ENCODE measurements at regions not wholly inside any gene's neighbourhood (a gene's known extent, or its start where the extent isn't known, plus 50 kb on each side); places are given as distances from the start of the nearest gene placed in this dataset.
"Not testable (repeated sequence)": the region's sequence is repeated elsewhere in the genome, so short reads cannot be mapped to it uniquely, and the experiment has no call there.

- no peak for DNase-seq (ENCODE audit: low read depth, low spot score)
- H3K4me3 ChIP-seq (ENCODE audit: low read depth, low read length) = no peak overlapping the region
- H3K9me3 ChIP-seq (ENCODE audit: control insufficient read depth, insufficient read depth, low read length) = no peaks in the 10 kb centered on the region
- no peaks in the 10 kb centered on the region for H3K27me3 ChIP-seq (ENCODE audit: control insufficient read depth, insufficient read depth, low read length)
- ChIA-PET POLR2A (no interaction called here), CTCF (no interaction called here)
- no peak for TF ChIP-seq CTCF (IDR thresholded peaks at IDR 0.05; ENCODE audit: low read depth, low read length)
- no peak overlapping the region for H3K27ac ChIP-seq (ENCODE audit: low read depth, low read length)
These were observed 311.5 kb downstream of the RAD51AP2 start for GRCh38 chr2:17206771-17207170.

GRCh38 chr2:17204214-17204613 lies 314.0 kb downstream of the RAD51AP2 start:
- CTCF ChIA-PET; POLR2A ChIA-PET; DNase-seq (ENCODE audit: low read depth, low spot score); H3K9me3 ChIP-seq (ENCODE audit: control insufficient read depth, insufficient read depth, low read length); H3K4me3 ChIP-seq (ENCODE audit: low read depth, low read length); H3K27me3 ChIP-seq (ENCODE audit: control insufficient read depth, insufficient read depth, low read length); H3K27ac ChIP-seq (ENCODE audit: low read depth, low read length): not testable (repeated sequence)

- CTCF ChIA-PET; H3K4me3 ChIP-seq (ENCODE audit: low read depth, low read length); POLR2A ChIA-PET; DNase-seq (ENCODE audit: low read depth, low spot score); H3K27ac ChIP-seq (ENCODE audit: low read depth, low read length); H3K27me3 ChIP-seq (ENCODE audit: control insufficient read depth, insufficient read depth, low read length); H3K9me3 ChIP-seq (ENCODE audit: control insufficient read depth, insufficient read depth, low read length): not testable (repeated sequence)
These were observed 315.6 kb downstream of the RAD51AP2 start for GRCh38 chr2:17202628-17203027.

- DNase-seq (ENCODE audit: low read depth, low spot score) = no peak
- Histone ChIP-seq H3K27ac (ENCODE audit: low read depth, low read length) (no peak overlapping the region), H3K4me3 (ENCODE audit: low read depth, low read length) (no peak overlapping the region), H3K27me3 (ENCODE audit: control insufficient read depth, insufficient read depth, low read length) (no peaks in the 10 kb centered on the region), H3K9me3 (ENCODE audit: control insufficient read depth, insufficient read depth, low read length) (no peaks in the 10 kb centered on the region)
- ChIA-PET CTCF (no interaction called here), POLR2A (no interaction called here)
- no peak for TF ChIP-seq CTCF (IDR thresholded peaks at IDR 0.05; ENCODE audit: low read depth, low read length)
These were observed 318.5 kb downstream of the RAD51AP2 start for GRCh38 chr2:17199741-17200140.

GRCh38 chr2:17196380-17196779 lies 321.9 kb downstream of the RAD51AP2 start:
- CTCF ChIA-PET = no interaction called here
- no peak overlapping the region for H3K4me3 ChIP-seq (ENCODE audit: low read depth, low read length)
- H3K27ac ChIP-seq (ENCODE audit: low read depth, low read length) = no peak overlapping the region
- H3K27me3 ChIP-seq (ENCODE audit: control insufficient read depth, insufficient read depth, low read length) = no peaks in the 10 kb centered on the region
- TF ChIP-seq CTCF (IDR thresholded peaks at IDR 0.05; ENCODE audit: low read depth, low read length) = no peak
- H3K9me3 ChIP-seq (ENCODE audit: control insufficient read depth, insufficient read depth, low read length) = peaks cover 4% of the 10 kb centered on the region; the same call in 1 of the 2 replicates
- POLR2A ChIA-PET = no interaction called here
- DNase-seq (ENCODE audit: low read depth, low spot score) = no peak

- Histone ChIP-seq H3K27ac (ENCODE audit: low read depth, low read length) (no peak overlapping the region), H3K4me3 (ENCODE audit: low read depth, low read length) (no peak overlapping the region), H3K27me3 (ENCODE audit: control insufficient read depth, insufficient read depth, low read length) (no peaks in the 10 kb centered on the region), H3K9me3 (ENCODE audit: control insufficient read depth, insufficient read depth, low read length) (peaks cover 4% of the 10 kb centered on the region; the same call in 1 of the 2 replicates)
- CTCF ChIA-PET = no interaction called here
- DNase-seq (ENCODE audit: low read depth, low spot score) = no peak
- TF ChIP-seq CTCF (IDR thresholded peaks at IDR 0.05; ENCODE audit: low read depth, low read length) = no peak
- POLR2A ChIA-PET = no interaction called here
These were observed 323.2 kb downstream of the RAD51AP2 start for GRCh38 chr2:17195016-17195415.

Measured in AG04450 (cell line).